GM12878 (cell line): ENCODE measurements at regions not wholly inside any gene's neighbourhood (a gene's known extent, or its start where the extent isn't known, plus 50 kb on each side); places are given as distances from the start of the nearest gene placed in this dataset.

ENCODE experiments used
- ATAC-seq: fragments of 200-7000 bp; cut with Tn5 transposase; 3 replicates; pipeline ENCODE4 v1.9.1; 2020; ENCODE audit warnings: mild to moderate bottlenecking, moderate library complexity
- BruUV-seq: library from RNA; stranded (reverse); fragments of 400-500 nt; replicated peaks from 2 replicates; lab custom pipeline; 2021; lab: Mats Ljungman, UMichigan
- CTCF ChIA-PET: fragments of 300-600 bp; sonication (Branson Sonifier 250); formaldehyde crosslinking; extraction: SDS; loops from one replicate; lab custom pipeline; 2021; ENCODE audit warnings: inconsistent platforms; lab: Yijun Ruan, JAX
- POLR2A ChIA-PET: fragments of 350-600 bp; formaldehyde crosslinking; extraction: SDS; loops from one replicate; lab custom pipeline; 2021; ENCODE audit warnings: inconsistent platforms; lab: Charles Lee
- RAD21 ChIA-PET: fragments of 300-600 bp; sonication (Branson Sonifier 250); formaldehyde crosslinking; loops from one replicate; lab custom pipeline; 2023; ENCODE audit warnings: antibody characterized with exemption; ENCODE audit not compliant: unreplicated experiment; lab: Charles Lee
- SMC1A ChIA-PET: fragments of 300-600 bp; sonication (Branson Sonifier 250); formaldehyde crosslinking; loops from one replicate; lab custom pipeline; 2023; ENCODE audit not compliant: unreplicated experiment, uncharacterized antibody; lab: Charles Lee
- DNase-seq: peaks from one replicate; pipeline ENCODE4 v3.0.0-alpha.2; 2011; ENCODE audit warnings: low read depth, low spot score
- FAIRE-seq: peaks from 3 replicates; lab custom pipeline; 2011; peaks lifted over from hg19 to GRCh38; lab: Jason Lieb, UNC
- H2AFZ ChIP-seq: 2 replicates; pipeline ENCODE4 v1.6.0; 2011; ENCODE audit warnings: low read depth, low read length, control low read depth; ENCODE audit not compliant: control insufficient read depth
- H3K27ac ChIP-seq: 2 replicates; pipeline ENCODE4 v1.5.1; 2011; ENCODE audit warnings: control low read depth; ENCODE audit not compliant: control insufficient read depth, insufficient read depth
- H3K27me3 ChIP-seq, 2 experiments: replicated peaks in 1 of 2; 2 replicates each; pipeline versions ENCODE4 v1.6.0 to v1.6.1; 2011; ENCODE audit warnings: low read length in 1 of 2; ENCODE audit not compliant: control insufficient read depth in 2 of 2, insufficient read depth in 2 of 2
- H3K36me3 ChIP-seq, 2 experiments: 2 replicates each; pipeline ENCODE4 v1.5.1; 2011; ENCODE audit warnings: low read length in 1 of 2; ENCODE audit not compliant: control insufficient read depth in 2 of 2, insufficient read depth in 2 of 2
- H3K4me1 ChIP-seq: 2 replicates; pipeline ENCODE4 v1.6.1; 2011; ENCODE audit warnings: mild to moderate bottlenecking, low read length, moderate library complexity, mixed read lengths; ENCODE audit not compliant: control insufficient read depth, insufficient read depth
- H3K4me2 ChIP-seq: 2 replicates; pipeline ENCODE4 v1.6.0; 2011; ENCODE audit warnings: control low read depth; ENCODE audit not compliant: control insufficient read depth, insufficient read depth
- H3K4me3 ChIP-seq: fragments of 200-600 bp; sonication (generic); 2 replicates; pipeline ENCODE4 v1.5.1; 2016
- H3K79me2 ChIP-seq: 2 replicates; pipeline ENCODE4 v1.6.0; 2011; ENCODE audit warnings: low read length; ENCODE audit not compliant: control insufficient read depth, insufficient read depth
- H3K9ac ChIP-seq: 2 replicates; pipeline ENCODE4 v1.8.0; 2011; ENCODE audit warnings: low read length, control low read depth, mixed read lengths; ENCODE audit not compliant: control insufficient read depth, insufficient read depth
- H3K9me3 ChIP-seq: replicated peaks from 3 replicates; pipeline ENCODE4 v1.5.1; 2011; ENCODE audit warnings: mild to moderate bottlenecking, low read length; ENCODE audit not compliant: control insufficient read depth, insufficient read depth
- H4K20me1 ChIP-seq: 2 replicates; pipeline ENCODE4 v1.6.0; 2011; ENCODE audit not compliant: control insufficient read depth, insufficient read depth
- JUNB ChIP-seq: IDR thresholded peaks from 2 replicates; pipeline ENCODE4 v1.6.1; 2016; ENCODE audit warnings: antibody characterized with exemption, mild to moderate bottlenecking
- JUND ChIP-seq: IDR thresholded peaks from 2 replicates; pipeline ENCODE4 v1.6.1; 2012; ENCODE audit warnings: low read depth, mild to moderate bottlenecking, low read length, improper control_type of control experiment, moderate library complexity
- MEF2B ChIP-seq: fragments of 450-650 bp; IDR thresholded peaks from 2 replicates; pipeline ENCODE4 v1.6.1; 2018; ENCODE audit warnings: mild to moderate bottlenecking, moderate library complexity; ENCODE audit not compliant: partially characterized antibody, poor library complexity, severe bottlenecking
- NFYB ChIP-seq: IDR thresholded peaks from 2 replicates; pipeline ENCODE4 v1.6.1; 2011; ENCODE audit warnings: low read depth, mild to moderate bottlenecking, low read length, improper control_type of control experiment, moderate library complexity; ENCODE audit not compliant: insufficient read depth
- NR2F1 ChIP-seq: fragments of 450-650 bp; conservative IDR thresholded peaks from 2 replicates; pipeline ENCODE4 v1.6.1; 2017; ENCODE audit warnings: mild to moderate bottlenecking
- NRF1 ChIP-seq: conservative IDR thresholded peaks from 2 replicates; pipeline ENCODE4 v1.6.1; 2011; ENCODE audit warnings: mild to moderate bottlenecking, low read depth, low read length, improper control_type of control experiment
- PAX5 ChIP-seq: IDR thresholded peaks from 2 replicates; pipeline ENCODE4 v1.6.1; 2011; ENCODE audit warnings: low read depth, low read length, borderline replicate concordance
- POLR2AphosphoS5 ChIP-seq: IDR thresholded peaks from 2 replicates; pipeline ENCODE4 v1.6.1; 2011; ENCODE audit warnings: mild to moderate bottlenecking, low read length, inconsistent platforms
- RAD21 ChIP-seq: IDR thresholded peaks from 2 replicates; pipeline ENCODE4 v1.6.1; 2011; ENCODE audit warnings: mild to moderate bottlenecking, low read depth, low read length, moderate library complexity; ENCODE audit not compliant: insufficient read depth
- SMC3 ChIP-seq: IDR thresholded peaks from 2 replicates; pipeline ENCODE4 v1.6.1; 2011; ENCODE audit warnings: low read length, improper control_type of control experiment, borderline replicate concordance
- ZBTB11 ChIP-seq: fragments of 450-650 bp; formaldehyde crosslinking; IDR thresholded peaks from 2 replicates; pipeline ENCODE4 v1.5.0; 2022; ENCODE audit warnings: mild to moderate bottlenecking, missing genetic modification characterization
- ZBTB33 ChIP-seq: fragments of 450-650 bp; IDR thresholded peaks from 2 replicates; pipeline ENCODE4 v1.6.1; 2017; ENCODE audit warnings: mild to moderate bottlenecking
- ZNF687 ChIP-seq: fragments of 450-650 bp; IDR thresholded peaks from 2 replicates; pipeline ENCODE4 v1.6.1; 2017; ENCODE audit warnings: mild to moderate bottlenecking, moderate library complexity
- WGBS: methylation state at CpG from one replicate; pipeline ENCODE4 v1.1.6; 2016; ENCODE audit warnings: low lambda C conversion rate; ENCODE audit not compliant: insufficient replicate concordance, insufficient coverage; ENCODE audit errors: missing lambda C conversion rate; 5-methylcytosine and 5-hydroxymethylcytosine counted together
- in situ Hi-C: fragments of 300-500 bp; cut with MboI; formaldehyde crosslinking; loops from 9 replicates; pipeline ENCODE4 v1.14.3; 2018; ENCODE audit warnings: mixed read lengths
- intact Hi-C: fragments of 100-400 bp; cut with micrococcal nuclease; formaldehyde crosslinking; loops from one replicate; pipeline ENCODE4 v1.14.2; 2022; ENCODE audit not compliant: unreplicated experiment

- TF ChIP-seq ZBTB11 (CRISPR knock-in tag): no peak
- TF ChIP-seq NRF1: no peak
- TF ChIP-seq RAD21: peak; percentile 42; the same call in 1 of the 2 replicates
Observed at GRCh38 chr3:90092994-90093393, 985.6 kb downstream of the EPHA3 start (continued).

- ChIA-PET CTCF (interaction anchor here (1.1 kb wide), 1 partner anchor 144 kb away, joined by 3 read pairs; no protein-coding TSS in a partner anchor), SMC1A (no interaction called here), RAD21 (no interaction called here), POLR2A (no interaction called here)
- in situ Hi-C loops (loop anchor here (25.0 kb wide), 1 partner anchor 1884 kb away; no protein-coding TSS in a partner anchor), intact Hi-C loops (loop anchor here (10.0 kb wide), 1 partner anchor 991 kb away; the partner anchor contains the start of gene EPHA3)
- no TSS peak for BruUV-seq
- no peak for ATAC-seq
- Histone ChIP-seq H4K20me1 (no peaks in the 10 kb centered on the region), H3K4me1 (no peaks in the 10 kb centered on the region), H3K79me2 (no peaks in the 10 kb centered on the region), H3K27me3 (no peaks in the 10 kb centered on the region), H3K27ac (no peak overlapping the region), H2AFZ (no peak overlapping the region), H3K36me3 (no peaks in the 10 kb centered on the region), H3K9me3 (no peaks in the 10 kb centered on the region), H3K4me2 (no peak overlapping the region), H3K9ac (no peak overlapping the region), H3K4me3 (no peak overlapping the region)
- no peak for FAIRE-seq
- 0% methylated on average over 2 of the region's 2 CpGs for WGBS
- no peak for DNase-seq
- no peak for TF ChIP-seq POLR2AphosphoS5
- TF ChIP-seq ZBTB33: no peak
- no peak for TF ChIP-seq JUNB
- TF ChIP-seq SMC3: no peak
- TF ChIP-seq MEF2B: no peak
- TF ChIP-seq ZNF687: no peak
- no peak for TF ChIP-seq JUND
- no peak for TF ChIP-seq PAX5
- no peak for TF ChIP-seq NFYB
- no peak for TF ChIP-seq NR2F1
Observed at GRCh38 chr3:90095811-90096210, 988.4 kb downstream of the EPHA3 start.
